GM12878 (cell line): ENCODE measurements at regions not wholly inside any gene's neighbourhood (a gene's known extent, or its start where the extent isn't known, plus 50 kb on each side); places are given as distances from the start of the nearest gene placed in this dataset.

Source experiments
- ATAC-seq: fragments of 200-7000 bp; cut with Tn5 transposase; 3 replicates; pipeline ENCODE4 v1.9.1; 2020; ENCODE audit warnings: mild to moderate bottlenecking, moderate library complexity
- BruUV-seq: library from RNA; stranded (reverse); fragments of 400-500 nt; replicated peaks from 2 replicates; lab custom pipeline; 2021; lab: Mats Ljungman, UMichigan
- CTCF ChIA-PET: fragments of 300-600 bp; sonication (Branson Sonifier 250); formaldehyde crosslinking; extraction: SDS; loops from one replicate; lab custom pipeline; 2021; ENCODE audit warnings: inconsistent platforms; lab: Yijun Ruan, JAX
- POLR2A ChIA-PET: fragments of 350-600 bp; formaldehyde crosslinking; extraction: SDS; loops from one replicate; lab custom pipeline; 2021; ENCODE audit warnings: inconsistent platforms; lab: Charles Lee
- RAD21 ChIA-PET: fragments of 300-600 bp; sonication (Branson Sonifier 250); formaldehyde crosslinking; loops from one replicate; lab custom pipeline; 2023; ENCODE audit warnings: antibody characterized with exemption; ENCODE audit not compliant: unreplicated experiment; lab: Charles Lee
- SMC1A ChIA-PET: fragments of 300-600 bp; sonication (Branson Sonifier 250); formaldehyde crosslinking; loops from one replicate; lab custom pipeline; 2023; ENCODE audit not compliant: unreplicated experiment, uncharacterized antibody; lab: Charles Lee
- DNase-seq: peaks from one replicate; pipeline ENCODE4 v3.0.0-alpha.2; 2011; ENCODE audit warnings: low read depth, low spot score
- FAIRE-seq: peaks from 3 replicates; lab custom pipeline; 2011; peaks lifted over from hg19 to GRCh38; lab: Jason Lieb, UNC
- H2AFZ ChIP-seq: 2 replicates; pipeline ENCODE4 v1.6.0; 2011; ENCODE audit warnings: low read depth, low read length, control low read depth; ENCODE audit not compliant: control insufficient read depth
- H3K27ac ChIP-seq: 2 replicates; pipeline ENCODE4 v1.5.1; 2011; ENCODE audit warnings: control low read depth; ENCODE audit not compliant: control insufficient read depth, insufficient read depth
- H3K27me3 ChIP-seq, 2 experiments: replicated peaks in 1 of 2; 2 replicates each; pipeline versions ENCODE4 v1.6.0 to v1.6.1; 2011; ENCODE audit warnings: low read length in 1 of 2; ENCODE audit not compliant: control insufficient read depth in 2 of 2, insufficient read depth in 2 of 2
- H3K36me3 ChIP-seq, 2 experiments: 2 replicates each; pipeline ENCODE4 v1.5.1; 2011; ENCODE audit warnings: low read length in 1 of 2; ENCODE audit not compliant: control insufficient read depth in 2 of 2, insufficient read depth in 2 of 2
- H3K4me1 ChIP-seq: 2 replicates; pipeline ENCODE4 v1.6.1; 2011; ENCODE audit warnings: mild to moderate bottlenecking, low read length, moderate library complexity, mixed read lengths; ENCODE audit not compliant: control insufficient read depth, insufficient read depth
- H3K4me2 ChIP-seq: 2 replicates; pipeline ENCODE4 v1.6.0; 2011; ENCODE audit warnings: control low read depth; ENCODE audit not compliant: control insufficient read depth, insufficient read depth
- H3K4me3 ChIP-seq: fragments of 200-600 bp; sonication (generic); 2 replicates; pipeline ENCODE4 v1.5.1; 2016
- H3K79me2 ChIP-seq: 2 replicates; pipeline ENCODE4 v1.6.0; 2011; ENCODE audit warnings: low read length; ENCODE audit not compliant: control insufficient read depth, insufficient read depth
- H3K9ac ChIP-seq: 2 replicates; pipeline ENCODE4 v1.8.0; 2011; ENCODE audit warnings: low read length, control low read depth, mixed read lengths; ENCODE audit not compliant: control insufficient read depth, insufficient read depth
- H3K9me3 ChIP-seq: replicated peaks from 3 replicates; pipeline ENCODE4 v1.5.1; 2011; ENCODE audit warnings: mild to moderate bottlenecking, low read length; ENCODE audit not compliant: control insufficient read depth, insufficient read depth
- H4K20me1 ChIP-seq: 2 replicates; pipeline ENCODE4 v1.6.0; 2011; ENCODE audit not compliant: control insufficient read depth, insufficient read depth
- ASH2L ChIP-seq: fragments of 300-600, 200-600 bp; sonication (generic); IDR thresholded peaks from 2 replicates; pipeline ENCODE4 v1.6.1; 2017; ENCODE audit warnings: low read depth, mild to moderate bottlenecking, borderline replicate concordance
- CBX3 ChIP-seq: fragments of 200-600 bp; sonication (generic); IDR thresholded peaks from 2 replicates; pipeline ENCODE4 v1.6.1; 2016; ENCODE audit warnings: low read depth, borderline replicate concordance
- CHD4 ChIP-seq: fragments of 200-600 bp; sonication (generic); IDR thresholded peaks from 2 replicates; pipeline ENCODE4 v1.6.1; 2016; ENCODE audit warnings: mild to moderate bottlenecking
- ESRRA ChIP-seq: IDR thresholded peaks from 2 replicates; pipeline ENCODE4 v1.6.1; 2012; ENCODE audit warnings: mild to moderate bottlenecking, low read length, improper control_type of control experiment
- IRF4 ChIP-seq: IDR thresholded peaks from 2 replicates; pipeline ENCODE4 v1.6.1; 2011; ENCODE audit warnings: low read depth, low read length
- IRF5 ChIP-seq: fragments of 450-650 bp; IDR thresholded peaks from 2 replicates; pipeline ENCODE4 v1.6.1; 2017; ENCODE audit warnings: borderline replicate concordance
- KAT2A ChIP-seq: conservative IDR thresholded peaks from 2 replicates; pipeline ENCODE4 v1.6.1; 2011; ENCODE audit warnings: low read depth, low read length; ENCODE audit not compliant: control insufficient read depth
- PML ChIP-seq: IDR thresholded peaks from 2 replicates; pipeline ENCODE4 v1.6.1; 2012; ENCODE audit warnings: low read length, inconsistent platforms
- SIX5 ChIP-seq: IDR thresholded peaks from 2 replicates; pipeline ENCODE4 v1.6.1; 2011; ENCODE audit warnings: mild to moderate bottlenecking, low read depth, low read length, moderate library complexity; ENCODE audit not compliant: severe bottlenecking
- SREBF1 ChIP-seq: IDR thresholded peaks from 2 replicates; pipeline ENCODE4 v1.6.1; 2012; ENCODE audit warnings: mild to moderate bottlenecking, low read length
- STAT1 ChIP-seq: fragments of 450-650 bp; conservative IDR thresholded peaks from 2 replicates; pipeline ENCODE4 v1.6.1; 2014; ENCODE audit warnings: antibody characterized with exemption, mild to moderate bottlenecking
- SUPT20H ChIP-seq: IDR thresholded peaks from 2 replicates; pipeline ENCODE4 v1.6.1; 2011; ENCODE audit warnings: low read depth, mild to moderate bottlenecking, low read length, moderate library complexity, borderline replicate concordance; ENCODE audit not compliant: control insufficient read depth
- ZNF384 ChIP-seq: IDR thresholded peaks from 2 replicates; pipeline ENCODE4 v1.6.1; 2012; ENCODE audit warnings: low read depth, mild to moderate bottlenecking, low read length, improper control_type of control experiment, borderline replicate concordance
- ZZZ3 ChIP-seq: IDR thresholded peaks from 2 replicates; pipeline ENCODE4 v1.6.1; 2011; ENCODE audit warnings: low read depth; ENCODE audit not compliant: control insufficient read depth, insufficient read length
- WGBS: methylation state at CpG from one replicate; pipeline ENCODE4 v1.1.6; 2016; ENCODE audit warnings: low lambda C conversion rate; ENCODE audit not compliant: insufficient replicate concordance, insufficient coverage; ENCODE audit errors: missing lambda C conversion rate; 5-methylcytosine and 5-hydroxymethylcytosine counted together
- in situ Hi-C: fragments of 300-500 bp; cut with MboI; formaldehyde crosslinking; loops from 9 replicates; pipeline ENCODE4 v1.14.3; 2018; ENCODE audit warnings: mixed read lengths
- intact Hi-C: fragments of 100-400 bp; cut with micrococcal nuclease; formaldehyde crosslinking; loops from one replicate; pipeline ENCODE4 v1.14.2; 2022; ENCODE audit not compliant: unreplicated experiment

- TF ChIP-seq IRF5, result no peak
- no peak for TF ChIP-seq CHD4
- no peak for TF ChIP-seq STAT1
- TF ChIP-seq ESRRA, result no peak
Measured at GRCh38 chr6:156031516-156031915, 575.9 kb upstream of the NOX3 start (continued).

- FAIRE-seq (no peak), ATAC-seq (no peak), DNase-seq (no peak)
- intact Hi-C loops, result no loop called here
- no peak overlapping the region for H2AFZ ChIP-seq
- in situ Hi-C loops, result no loop called here
- H3K9me3 ChIP-seq, result no peaks in the 10 kb centered on the region; the same call in 2 of the 3 replicates
- H3K4me2 ChIP-seq, result no peak overlapping the region
- ChIA-PET RAD21 (no interaction called here), POLR2A (no interaction called here), CTCF (no interaction called here), SMC1A (no interaction called here)
- no peak overlapping the region for H3K9ac ChIP-seq
- BruUV-seq, result no TSS peak
- no peaks in the 10 kb centered on the region for H3K79me2 ChIP-seq
- H3K36me3 ChIP-seq, result no peaks in the 10 kb centered on the region
- WGBS, result 41% methylated on average over 2 of the region's 2 CpGs
- no peaks in the 10 kb centered on the region for H3K4me1 ChIP-seq
- H3K27me3 ChIP-seq, result no peaks in the 10 kb centered on the region
- no peaks in the 10 kb centered on the region for H4K20me1 ChIP-seq
- no peak overlapping the region for H3K27ac ChIP-seq
- TF ChIP-seq IRF4 (no peak), IRF5 (no peak), SREBF1 (no peak), SIX5 (no peak), SUPT20H (no peak), ZZZ3 (no peak), ZNF384 (no peak), KAT2A (no peak), ASH2L (no peak), PML (no peak), CBX3 (no peak)
- H3K4me3 ChIP-seq, result no peak overlapping the region
Measured at GRCh38 chr6:156030053-156030452, 574.4 kb upstream of the NOX3 start.
